GM12892 (cell line): ENCODE measurements at regions not wholly inside any gene's neighbourhood (a gene's known extent, or its start where the extent isn't known, plus 50 kb on each side); places are given as distances from the start of the nearest gene placed in this dataset.

Source experiments
- POLR2A ChIP-seq: IDR thresholded peaks from 2 replicates; pipeline ENCODE4 v1.6.1; 2011; ENCODE audit warnings: low read depth, low read length, control low read depth
- POLR2AphosphoS5 ChIP-seq: IDR thresholded peaks from 2 replicates; pipeline ENCODE4 v1.6.1; 2011; ENCODE audit warnings: low read depth, low read length, control low read depth

DNA sequence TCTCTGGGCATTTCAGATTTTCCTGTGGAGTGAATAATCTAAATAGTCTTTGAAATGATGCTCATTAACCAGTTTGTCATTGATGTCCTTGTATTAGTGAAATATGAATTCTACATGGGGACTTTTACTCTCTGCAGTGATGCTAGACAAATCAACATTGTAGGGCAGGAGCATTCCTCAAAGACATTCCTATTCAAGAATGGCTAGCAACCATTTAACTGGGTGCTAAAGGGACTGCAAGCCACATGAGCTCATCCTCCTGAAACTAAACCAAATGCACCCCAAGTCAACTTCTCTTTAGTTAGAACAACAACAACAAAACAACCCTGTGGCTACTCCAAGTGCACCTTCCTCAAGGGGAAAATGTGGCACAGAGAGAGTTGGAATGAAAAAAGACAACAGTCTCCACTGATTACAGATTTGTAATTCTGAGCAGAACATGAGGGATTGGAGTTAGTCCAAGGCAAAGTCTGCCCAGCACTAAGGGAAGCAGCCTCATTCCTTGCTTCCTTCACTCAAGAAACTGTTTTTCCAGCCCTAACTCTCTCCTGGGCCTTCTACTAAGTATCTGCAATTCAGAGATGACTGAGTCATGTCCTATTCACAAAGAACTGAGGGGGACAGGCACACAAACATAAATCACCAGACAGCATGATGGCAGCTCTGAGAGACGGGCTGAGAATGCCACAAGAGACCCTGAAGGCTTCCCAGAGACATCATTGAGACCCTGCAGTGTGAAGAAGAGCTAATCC lies 82.0 kb upstream of the WWC1 start:
- TF ChIP-seq POLR2A: no peak
- TF ChIP-seq POLR2AphosphoS5: no peak
